Limb (tissue), 2 donors: ENCODE measurements at regions not wholly inside any gene's neighbourhood (a gene's known extent, or its start where the extent isn't known, plus 50 kb on each side); places are given as distances from the start of the nearest gene placed in this dataset.

Source experiments
- DNase-seq, 2 donors: peaks; one replicate each; pipeline ENCODE4 v3.0.0-alpha.2; 2016; ENCODE audit errors: extremely low spot score in 2 of 2

DNA sequence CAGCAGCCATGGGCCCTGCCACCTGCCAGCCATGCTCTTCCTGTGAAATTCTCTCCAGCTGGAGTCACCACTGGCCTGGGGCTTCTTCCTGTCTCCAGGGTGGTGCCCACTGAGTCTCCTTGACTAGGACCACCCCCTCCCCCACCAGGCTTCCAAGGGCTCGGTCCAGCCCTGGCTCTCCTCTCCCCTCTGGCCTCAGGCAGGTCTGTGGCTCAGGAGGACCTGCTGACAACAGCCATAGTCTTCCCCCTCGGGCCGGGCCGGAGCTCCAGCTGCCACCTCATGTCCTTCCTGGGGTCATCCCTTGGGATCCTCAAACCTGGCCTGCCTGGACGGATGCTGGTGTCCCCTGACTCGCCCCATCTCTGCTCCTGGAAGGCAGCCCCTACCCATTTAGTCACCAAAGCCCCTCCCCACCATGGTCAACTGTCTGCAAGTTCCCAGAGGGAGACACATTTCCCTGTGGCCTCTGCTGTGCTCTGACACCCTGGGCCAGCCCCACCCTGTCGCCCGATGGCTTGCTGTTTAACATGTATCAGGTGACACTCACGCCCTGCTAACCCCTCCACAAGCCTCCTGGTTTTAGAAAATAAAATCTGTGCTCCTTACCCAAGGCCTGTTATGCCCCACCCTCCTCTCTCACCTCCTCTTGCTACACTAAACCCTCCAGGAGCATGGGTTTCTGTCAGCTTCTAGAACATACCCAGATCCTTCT is 186.2 kb downstream of the RBFOX3 start:
- no peak for DNase-seq

DNA sequence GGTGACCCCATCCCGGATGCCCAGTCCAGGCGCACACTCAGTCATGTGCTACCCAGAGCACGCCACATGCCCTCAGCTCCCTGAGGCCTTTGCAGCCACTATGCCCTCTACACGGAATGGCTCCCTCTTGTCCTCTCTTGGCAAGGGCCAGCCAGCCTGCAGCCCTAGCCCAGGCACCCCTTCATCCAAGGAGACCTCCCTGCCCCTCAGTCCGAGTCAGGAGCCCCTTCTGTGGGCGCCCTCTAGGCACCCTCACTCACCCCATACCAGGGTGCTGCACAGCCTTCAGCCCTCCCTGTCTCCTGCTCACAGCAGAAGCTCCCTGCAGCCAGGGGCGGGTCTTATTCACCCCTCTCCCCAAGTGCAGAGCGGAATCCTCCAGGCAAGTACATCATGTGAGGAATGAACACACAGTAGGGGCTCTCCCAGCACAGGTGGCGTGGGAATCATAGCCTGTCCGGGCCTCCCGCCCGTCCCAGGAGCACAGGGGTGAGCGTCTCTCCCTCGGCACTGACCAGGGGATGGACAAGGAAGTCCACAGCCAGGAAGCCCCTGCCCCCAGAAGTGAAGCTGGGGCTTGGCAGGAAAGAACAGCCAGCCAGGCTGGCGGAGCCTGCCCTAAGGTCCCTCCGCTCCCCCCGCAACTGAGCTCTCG is 186.9 kb downstream of the RBFOX3 start:
- no peak for DNase-seq

DNA sequence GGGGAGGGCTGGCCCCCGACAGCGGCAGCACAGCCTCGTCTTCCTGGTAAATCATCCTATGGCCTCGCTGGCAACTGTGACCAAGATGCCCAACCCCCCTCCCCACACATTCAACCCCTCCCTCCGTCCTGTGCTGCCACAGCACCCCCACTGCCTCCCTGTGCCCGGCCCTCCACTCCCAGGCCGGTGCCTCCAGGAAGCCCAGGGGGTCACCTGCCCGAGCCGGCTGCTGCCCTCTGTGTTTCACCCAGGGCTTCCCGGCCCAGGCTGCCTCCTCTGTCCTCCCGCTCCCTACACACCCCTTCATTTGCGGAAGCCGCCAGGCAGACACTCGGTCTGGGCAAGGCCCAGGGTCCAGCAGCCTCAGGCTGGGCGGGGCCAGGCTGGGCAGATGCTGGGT is 188.6 kb downstream of the RBFOX3 start:
- DNase-seq: no peak

DNA sequence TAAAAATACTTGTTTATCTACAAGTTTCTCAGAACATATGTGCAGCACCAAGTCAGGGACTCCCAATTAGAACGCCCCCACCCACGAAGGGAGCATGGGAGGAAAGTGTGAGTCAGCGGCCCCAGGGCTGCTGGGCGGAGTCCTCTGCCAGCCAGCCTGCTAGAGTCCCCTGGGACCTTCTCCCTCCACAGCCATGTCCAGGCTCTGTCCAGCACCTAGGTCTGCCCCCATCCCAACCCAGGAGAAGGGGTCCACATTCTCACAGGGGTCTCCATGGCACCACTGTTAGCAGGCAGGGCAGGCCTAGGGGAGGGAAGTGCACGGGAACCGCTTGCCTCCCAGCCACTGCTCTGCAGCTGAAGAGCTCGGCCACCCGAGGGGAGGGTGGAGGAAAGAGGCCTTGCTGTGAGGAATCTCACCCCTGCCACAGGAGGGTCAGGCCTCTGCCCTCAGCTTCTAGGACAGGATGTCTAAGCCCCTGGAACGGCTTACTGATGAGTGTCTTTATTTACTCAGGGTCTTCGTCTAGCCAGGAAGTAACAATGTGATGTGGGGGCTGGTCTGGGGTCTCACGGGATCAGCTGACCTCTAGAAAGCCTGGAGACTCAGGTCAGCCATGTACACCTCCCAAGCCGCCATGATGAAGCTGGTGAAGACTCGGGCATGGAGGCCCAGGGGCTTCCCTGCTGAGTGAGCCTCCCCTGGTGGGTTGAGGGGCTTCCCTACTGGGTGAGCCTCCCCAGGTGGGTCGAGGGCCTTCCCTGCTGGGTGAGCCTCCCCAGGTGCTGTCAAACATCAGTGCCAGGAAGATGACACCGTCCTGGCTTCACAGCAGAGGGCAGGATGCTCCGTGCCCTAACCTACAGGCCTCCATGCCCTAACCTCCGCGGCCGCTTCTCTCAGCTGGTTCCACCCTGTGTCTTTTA is 190.3 kb downstream of the RBFOX3 start:
- no peak for DNase-seq

DNA sequence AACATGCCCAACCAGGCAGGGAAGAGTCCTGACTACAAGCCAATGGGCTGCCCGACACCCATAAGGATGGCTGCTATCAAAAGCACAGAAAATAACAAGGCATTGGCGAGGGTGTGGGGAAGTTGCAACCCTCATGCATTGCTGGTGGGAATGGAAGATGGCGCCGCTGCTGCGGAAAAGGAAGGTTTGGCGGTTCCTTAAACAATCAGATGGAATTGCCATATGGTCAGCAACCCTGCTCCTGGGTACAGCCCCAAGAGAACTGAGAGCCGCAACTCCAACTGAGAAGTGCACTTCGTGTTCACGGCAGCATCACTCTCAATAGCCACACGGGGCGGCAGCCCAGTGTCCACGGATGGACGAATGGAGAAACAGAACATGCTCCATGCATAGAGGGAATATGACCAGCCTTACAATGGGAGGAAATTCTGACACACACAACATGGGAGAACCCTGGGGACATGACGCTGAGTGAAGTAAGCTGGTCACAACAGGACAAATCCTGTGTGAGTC is 193.3 kb downstream of the RBFOX3 start:
- DNase-seq: no peak

DNA sequence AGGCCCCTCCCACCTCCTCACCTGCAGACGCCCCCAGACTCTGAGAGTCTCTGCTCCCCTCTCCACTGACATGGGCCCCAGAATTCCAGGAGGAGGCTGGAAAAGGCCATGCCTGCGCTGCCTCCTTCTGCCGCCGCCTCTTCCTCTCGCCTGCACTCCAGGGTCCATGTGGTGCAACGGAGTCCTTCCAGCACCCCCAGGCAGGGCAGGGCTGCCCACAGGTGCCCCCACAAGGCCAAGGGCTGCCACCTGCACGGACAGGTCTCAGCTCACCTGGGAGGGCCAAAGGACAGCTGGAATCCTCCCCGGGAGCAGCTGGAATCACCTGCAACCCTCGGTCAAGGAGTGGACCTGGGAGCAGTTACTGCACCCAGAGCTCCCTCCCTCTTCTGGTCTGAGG is 194.9 kb downstream of the RBFOX3 start:
- no peak for DNase-seq

DNA sequence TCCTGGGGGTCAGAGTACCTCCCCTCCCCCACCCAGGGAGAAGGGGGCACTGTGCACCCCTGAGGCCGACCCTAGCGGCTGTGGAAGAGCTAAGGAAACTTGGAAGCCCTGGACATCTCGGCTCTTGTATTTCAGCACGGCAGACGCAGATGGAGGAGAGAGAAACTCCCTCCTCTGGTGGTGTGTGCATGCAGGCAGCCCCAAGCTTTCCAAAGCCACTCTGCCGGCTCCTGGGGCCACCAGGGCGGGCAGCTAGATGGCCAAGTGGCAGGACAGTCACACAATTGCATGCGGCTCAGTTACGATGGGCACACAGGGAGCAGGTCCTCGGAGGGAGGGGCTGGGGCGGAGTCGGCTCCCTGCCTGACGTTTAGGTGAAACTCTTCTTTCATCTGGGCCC is 195.5 kb downstream of the RBFOX3 start:
- DNase-seq: no peak

DNA sequence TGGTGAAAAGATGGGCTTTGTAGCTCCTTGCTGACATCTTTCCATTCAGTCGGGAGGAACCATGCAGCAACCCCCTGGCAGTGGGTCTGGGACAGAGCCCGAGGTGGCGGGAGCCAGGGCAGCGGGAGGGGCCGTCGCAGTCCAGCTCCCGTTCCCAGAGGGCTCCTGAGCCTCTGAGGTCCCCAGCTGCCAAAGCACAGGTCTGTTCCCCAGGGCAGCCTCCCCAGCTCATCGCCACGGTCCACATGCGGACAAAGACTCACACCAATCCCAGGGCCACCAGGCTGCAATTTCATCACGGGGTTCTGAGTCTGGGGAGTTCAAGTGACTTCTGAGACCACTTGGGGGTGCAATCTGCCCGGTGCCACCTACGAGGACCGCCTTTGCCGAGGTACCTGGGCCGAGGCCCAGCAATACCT is 196.0 kb downstream of the RBFOX3 start:
- no peak for DNase-seq

DNA sequence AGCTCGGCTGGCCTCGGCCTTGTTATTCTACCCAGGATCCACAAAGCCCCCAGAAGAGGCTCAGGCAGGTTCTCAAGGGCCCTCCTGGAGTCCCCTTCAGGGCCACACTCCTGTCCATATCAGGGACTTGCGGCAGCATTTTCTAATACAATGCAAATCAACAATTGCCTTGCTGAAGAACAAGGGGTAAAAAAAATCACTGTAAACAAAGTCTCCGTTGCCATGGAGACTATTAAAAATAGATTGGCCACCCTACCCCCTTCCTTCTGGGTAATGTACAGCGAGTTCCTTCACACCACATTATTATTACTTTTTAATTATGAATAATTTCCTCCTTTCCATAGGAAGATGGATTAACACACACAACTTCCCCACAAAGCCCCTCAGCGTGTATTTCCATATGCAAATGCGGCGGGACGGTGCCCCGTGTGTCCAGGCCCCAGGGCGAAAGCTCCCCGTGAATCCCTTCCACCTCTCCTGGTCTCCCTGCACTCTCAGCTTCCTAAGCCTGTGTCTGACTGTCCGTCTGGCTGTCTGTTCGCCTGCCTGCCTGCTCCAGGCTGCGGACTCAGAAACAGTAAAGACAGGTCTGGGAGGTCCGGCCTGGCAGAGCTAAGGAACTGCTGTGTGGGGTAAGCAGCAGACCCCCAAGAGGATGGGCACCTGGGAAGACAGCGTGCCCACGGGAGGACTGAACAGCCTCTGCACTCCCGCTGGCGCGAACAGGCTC is 196.6 kb downstream of the RBFOX3 start:
- DNase-seq: no peak

DNA sequence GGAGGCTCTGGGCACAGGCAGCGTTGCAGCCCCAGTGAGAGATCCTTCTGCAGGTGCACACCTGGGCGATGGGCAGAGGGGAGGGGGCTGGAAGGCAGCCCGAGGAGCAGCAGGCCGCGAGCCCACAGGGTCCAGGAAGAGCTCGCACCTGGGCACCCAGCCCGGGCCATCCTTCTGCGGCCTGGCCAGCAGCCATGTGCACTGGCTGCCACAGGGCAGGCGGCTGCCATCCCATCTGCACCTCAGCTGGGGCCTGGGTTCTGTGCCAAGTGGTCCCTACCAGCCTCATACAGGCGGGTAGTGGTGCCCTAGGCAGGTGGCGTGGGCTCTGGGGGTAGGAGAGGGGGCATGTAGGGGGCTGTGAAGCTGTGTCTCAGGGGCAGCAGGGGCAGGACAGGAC is 197.2 kb downstream of the RBFOX3 start:
- peak in 1 of 2 donors; percentile 51 for DNase-seq

DNA sequence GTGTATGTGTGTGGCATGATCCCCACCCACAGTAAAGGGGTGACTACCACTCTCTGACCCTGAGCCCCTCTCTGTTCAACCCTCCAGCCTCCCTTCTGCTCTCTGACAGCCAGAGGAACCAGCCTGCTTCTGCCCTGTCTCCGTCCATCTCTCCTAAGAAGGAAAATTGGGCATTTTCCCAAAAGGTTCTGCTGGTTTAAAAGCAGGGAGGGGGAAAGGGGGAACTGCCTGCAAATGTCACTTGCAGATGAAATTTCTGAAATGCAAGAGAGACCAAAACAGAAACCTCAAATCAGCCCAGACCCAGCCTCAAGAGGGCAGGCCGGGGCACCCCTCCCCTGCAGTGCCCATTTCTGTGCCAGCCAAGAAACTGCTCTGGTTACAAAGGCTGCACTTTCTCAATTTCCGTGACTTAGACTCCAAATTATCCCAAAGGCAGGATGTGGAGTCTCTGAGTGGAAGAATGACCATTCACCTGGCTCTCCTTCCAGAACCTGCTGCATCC is 197.9 kb downstream of the RBFOX3 start:
- no peak for DNase-seq

DNA sequence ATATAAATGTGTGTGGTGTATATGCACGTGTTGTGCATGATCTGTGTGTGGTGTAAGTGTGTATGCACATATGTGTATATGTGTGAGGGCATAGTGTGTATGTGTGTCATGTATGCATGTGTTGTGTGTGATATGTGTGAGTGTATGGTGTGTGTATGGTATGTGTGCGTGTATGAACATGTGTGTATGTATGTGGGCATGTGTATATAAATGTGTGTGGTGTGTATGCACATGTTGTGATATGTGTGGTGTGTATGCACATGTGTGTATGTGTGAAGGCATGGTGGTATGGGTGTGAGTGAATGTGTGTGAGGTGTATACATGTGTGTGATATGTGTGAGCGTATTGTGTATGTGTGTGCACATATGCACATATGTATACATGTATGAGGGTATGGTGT is 198.7 kb downstream of the RBFOX3 start:
- no peak for DNase-seq

DNA sequence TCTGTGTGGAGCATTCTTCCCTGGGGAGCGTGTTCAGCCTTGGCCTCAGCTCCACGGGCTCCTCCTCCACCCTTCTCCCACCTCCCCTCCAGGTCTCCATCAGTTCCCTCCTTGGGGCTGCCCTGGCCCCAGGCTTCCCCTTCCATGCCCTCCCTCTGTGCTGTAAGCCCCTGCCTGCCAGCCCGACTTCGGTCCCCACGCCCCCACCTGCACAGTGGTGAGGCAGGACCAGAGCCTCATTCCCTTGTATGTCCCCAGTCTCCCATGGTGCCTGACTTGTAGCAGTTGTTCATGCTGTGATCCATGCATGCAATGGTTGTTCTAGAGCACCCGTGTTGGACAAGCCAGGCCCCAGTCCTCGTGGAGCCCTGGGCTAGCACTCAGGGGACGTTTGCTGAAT is 199.4 kb downstream of the RBFOX3 start:
- DNase-seq: no peak

DNA sequence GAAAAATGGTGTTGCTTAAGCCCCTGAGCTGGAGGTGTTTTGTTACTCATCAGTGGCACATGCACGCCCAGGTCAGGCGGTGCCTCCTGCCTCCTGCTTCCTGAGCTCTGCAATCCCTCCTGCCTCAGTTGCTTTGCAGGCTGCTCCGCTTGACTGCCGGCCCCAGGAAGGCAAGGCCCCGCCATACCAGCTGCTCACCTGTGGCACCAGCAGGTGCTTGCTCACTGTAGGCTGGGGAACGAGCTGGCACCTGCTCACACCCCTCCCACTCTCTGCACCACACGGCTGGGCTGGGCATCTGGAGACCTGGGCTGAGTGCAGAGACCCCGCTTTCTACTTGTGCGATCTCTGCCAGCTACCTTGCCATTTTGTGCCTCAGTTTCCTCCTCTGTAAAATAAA is 200.2 kb downstream of the RBFOX3 start:
- DNase-seq: no peak

DNA sequence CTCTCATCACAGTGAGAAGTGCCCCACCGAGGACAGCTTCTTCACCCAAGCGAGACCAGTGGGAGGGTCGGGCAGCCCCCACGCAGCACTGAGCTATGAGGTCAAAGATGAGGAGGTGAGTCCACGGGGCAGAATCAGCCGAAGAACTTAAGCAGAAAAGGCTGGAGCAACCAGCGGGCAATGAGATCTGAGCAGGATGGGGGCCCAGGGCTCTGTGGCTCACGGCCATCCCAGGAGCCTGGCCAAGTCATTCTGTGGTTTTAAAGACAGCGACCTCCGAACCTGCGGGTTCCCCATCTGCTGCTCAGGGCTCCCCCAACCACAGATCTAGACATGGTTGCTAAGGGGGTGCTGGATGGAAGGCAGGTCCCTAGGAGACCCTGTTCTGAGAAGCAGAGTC is 202.6 kb downstream of the RBFOX3 start:
- no peak for DNase-seq

DNA sequence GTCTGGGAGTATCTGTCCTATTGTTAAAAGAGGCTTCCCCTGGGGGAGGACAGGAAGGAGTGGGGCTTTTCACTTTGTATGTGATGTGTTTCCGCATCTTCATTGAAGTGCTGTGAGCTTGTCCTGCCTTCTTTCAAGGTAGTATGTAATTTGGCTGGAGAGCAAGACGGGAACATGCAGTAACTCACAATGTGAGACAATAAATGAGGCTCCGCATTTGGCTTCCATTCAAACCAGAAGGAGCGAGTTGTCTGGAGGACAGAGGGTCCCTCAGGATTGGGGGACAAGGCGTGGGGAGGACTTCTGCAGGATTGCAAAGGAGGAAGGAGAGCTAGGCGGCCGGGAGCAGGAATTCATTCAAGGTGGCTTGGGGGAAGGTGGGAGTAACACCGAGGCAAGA is 203.5 kb downstream of the RBFOX3 start:
- no peak for DNase-seq

DNA sequence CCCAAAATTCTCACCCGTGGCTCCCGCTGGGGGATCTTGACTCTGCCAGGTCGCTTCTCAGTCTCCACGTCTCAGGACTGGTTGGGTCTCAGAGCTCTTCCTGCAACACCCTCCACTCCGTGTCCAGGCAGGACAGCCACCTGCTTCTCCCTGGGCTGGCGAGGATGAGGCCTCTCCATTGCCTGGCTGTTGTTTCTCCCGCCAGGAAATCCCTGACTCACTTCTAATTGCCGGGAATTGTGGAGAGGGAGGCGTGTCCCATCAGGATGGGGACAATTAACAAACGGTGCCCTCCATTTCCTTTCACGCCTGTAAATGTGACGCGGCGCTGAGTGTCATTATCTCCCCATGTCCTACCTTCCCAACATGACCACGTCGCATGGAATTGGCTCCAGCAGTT is 204.5 kb downstream of the RBFOX3 start:
- no peak for DNase-seq

DNA sequence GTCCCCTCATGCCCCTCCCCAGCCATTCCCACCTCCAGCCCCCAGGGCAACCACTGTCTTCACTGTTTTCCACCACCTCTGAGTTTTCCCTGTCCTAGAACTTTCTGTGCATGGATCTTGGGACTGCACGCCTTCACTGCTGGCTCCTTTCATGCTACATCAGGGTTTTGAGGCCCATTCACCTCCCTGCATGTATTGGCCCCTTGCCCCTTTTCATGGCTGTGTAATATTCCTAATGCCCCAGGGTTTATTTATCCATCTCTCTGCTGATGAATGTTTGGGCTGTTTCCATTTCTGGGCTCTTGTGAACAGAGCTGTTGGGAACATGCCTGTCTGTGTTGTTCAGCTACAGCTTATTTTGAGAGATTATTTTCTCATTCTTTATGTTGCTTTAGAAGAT is 205.0 kb downstream of the RBFOX3 start:
- no peak for DNase-seq

DNA sequence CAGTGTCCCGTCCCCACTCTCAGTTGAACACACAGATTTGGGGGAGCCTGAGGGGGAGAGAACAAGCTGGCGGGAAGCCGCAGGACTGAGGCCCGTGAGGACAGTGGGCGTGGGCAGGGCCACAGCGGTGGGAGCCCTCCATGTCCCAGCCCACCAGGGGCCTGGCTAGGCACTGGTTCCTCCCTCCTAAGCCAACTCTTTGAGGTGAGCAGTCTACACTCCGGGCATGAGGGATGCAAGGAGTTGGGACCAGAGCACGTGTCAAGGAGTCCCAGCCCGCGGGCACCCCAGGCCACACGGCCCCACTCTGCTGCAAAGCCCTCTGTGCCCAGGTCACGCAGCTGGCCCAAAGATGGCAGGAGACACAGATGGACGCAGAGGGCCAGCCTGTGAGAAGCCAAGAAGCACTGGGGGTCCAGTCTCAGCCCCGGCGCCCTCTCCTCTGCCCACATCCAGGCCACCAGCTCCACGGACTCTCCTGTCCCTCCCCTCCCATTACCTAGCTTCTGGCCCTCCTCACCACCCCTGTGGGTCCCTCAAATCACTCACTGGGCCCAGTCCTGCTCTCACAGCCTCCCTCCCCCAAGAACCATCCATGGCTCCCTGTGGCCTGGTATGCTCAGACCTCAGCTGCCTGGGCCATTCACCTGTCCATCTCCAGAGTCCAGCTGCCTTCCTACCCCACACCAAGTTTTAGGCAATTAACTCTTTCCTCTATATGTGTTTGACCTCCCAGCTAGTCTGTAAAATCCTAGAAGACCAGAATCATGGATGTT is 206.5 kb downstream of the RBFOX3 start:
- DNase-seq: no peak
